ENCODE measurements at regions not wholly inside any gene's neighbourhood (a gene's known extent, or its start where the extent isn't known, plus 50 kb on each side); places are given as distances from the start of the nearest gene placed in this dataset.

- H3K9me3 ChIP-seq (replicated peaks; ENCODE audit: control insufficient read depth, insufficient read depth, low read length): peaks cover 89% of the 10 kb centered on the region
- no peak for FAIRE-seq
- H3K9ac ChIP-seq (replicated peaks; ENCODE audit: extremely low read depth, insufficient read depth, low read length): no peak overlapping the region
Observed at GRCh38 chr15:25065286-25065685, 110.5 kb downstream of the SNRPN start.

More at GRCh38 chr15:25065286-25065685, 110.5 kb downstream of the SNRPN start:
- BruUV-seq (replicated peaks): TSS peak; percentile 8
- dilution Hi-C loops (cut with MboI; ENCODE audit: extremely low pct_ligation_motif_present, low sequenced_read_pairs) (no loop called here), intact Hi-C loops (cut with micrococcal nuclease) (no loop called here)
- H3K4me3 ChIP-seq (replicated peaks in 1 of 3; ENCODE audit: insufficient read depth in 1 of 3, low read depth in 1 of 3, low read length in 3 of 3): no peak overlapping the region
- POLR2A ChIA-PET: no interaction called here
- no peak overlapping the region for H3K4me2 ChIP-seq (ENCODE audit: insufficient read depth, low read length)
- peaks cover 0 to 63% of the 10 kb centered on the region in 2 experiments for H3K36me3 ChIP-seq (ENCODE audit: control insufficient read depth in 2 of 2, extremely low read depth in 1 of 2, insufficient read depth in 2 of 2, low read length in 2 of 2)
- H3K79me2 ChIP-seq (ENCODE audit: control insufficient read depth, insufficient read depth, low read length): no peaks in the 10 kb centered on the region
- H3K27ac ChIP-seq (ENCODE audit: insufficient read depth, low read depth, low read length): no peak overlapping the region
- no peaks in the 10 kb centered on the region for H4K20me1 ChIP-seq (replicated peaks; ENCODE audit: control insufficient read depth, extremely low read depth, insufficient read depth, low read length)
- no peak overlapping the region for H2AFZ ChIP-seq (ENCODE audit: low read depth, low read length)
- CTCF ChIA-PET: no interaction called here
- no peaks in the 10 kb centered on the region for H3K9me1 ChIP-seq (replicated peaks; ENCODE audit: control insufficient read depth, extremely low read depth, insufficient read depth, low read length)
- H3K4me1 ChIP-seq (ENCODE audit: control insufficient read depth, extremely low read depth, insufficient read depth, low read length): no peaks in the 10 kb centered on the region
- DNase-seq (ENCODE audit: low read depth, low spot score): no peak
- TF ChIP-seq JUN (IDR thresholded peaks at IDR 0.05; ENCODE audit: borderline replicate concordance, insufficient read depth, insufficient read length, low read depth): no peak
- no peak for TF ChIP-seq CTCF (IDR thresholded peaks at IDR 0.05; ENCODE audit: extremely low read depth in 1 of 2, insufficient read depth in 1 of 2, low read depth in 1 of 2, low read length in 2 of 2)
- TF ChIP-seq POLR2A (IDR thresholded peaks at IDR 0.05; ENCODE audit: low read depth, low read length): no peak
- TF ChIP-seq POLR2AphosphoS5 (IDR thresholded peaks at IDR 0.05; ENCODE audit: insufficient read depth, low read depth, low read length): no peak
- TF ChIP-seq MAX (IDR thresholded peaks at IDR 0.05; ENCODE audit: insufficient read depth, insufficient read length): no peak
- no peak for TF ChIP-seq MYC (IDR thresholded peaks at IDR 0.05; ENCODE audit: low read depth, low read length)
- no peak for TF ChIP-seq EZH2 (IDR thresholded peaks at IDR 0.05; ENCODE audit: borderline replicate concordance, low read depth, low read length, severe bottlenecking)
- no peak for TF ChIP-seq GATA2 (IDR thresholded peaks at IDR 0.05; ENCODE audit: insufficient read depth, insufficient read length, low read depth, low read length)
- no peak for TF ChIP-seq FOS (IDR thresholded peaks at IDR 0.05; ENCODE audit: borderline replicate concordance, insufficient read depth, low read length)
- no peaks in the 10 kb centered on the region for H3K27me3 ChIP-seq (ENCODE audit: control insufficient read depth in 2 of 2, insufficient read depth in 2 of 2, low read length in 2 of 2)
